BJ (cell line): ENCODE measurements at regions not wholly inside any gene's neighbourhood (a gene's known extent, or its start where the extent isn't known, plus 50 kb on each side); places are given as distances from the start of the nearest gene placed in this dataset.
"Not testable (repeated sequence)": the region's sequence is repeated elsewhere in the genome, so short reads cannot be mapped to it uniquely, and the experiment has no call there.

Experiments used
- CTCF ChIA-PET: fragments of 350-600 bp; formaldehyde crosslinking; extraction: SDS; loops from one replicate; lab custom pipeline; 2021; ENCODE audit warnings: antibody characterized with exemption, inconsistent platforms; lab: Yijun Ruan, JAX
- POLR2A ChIA-PET: fragments of 300-600 bp; sonication (Branson Sonifier 250); formaldehyde crosslinking; extraction: SDS; loops from one replicate; lab custom pipeline; 2021; ENCODE audit warnings: antibody characterized with exemption; lab: Charles Lee
- DNase-seq: peaks from one replicate; pipeline ENCODE4 v3.0.0-alpha.2; 2011; ENCODE audit warnings: low read depth
- H3K27me3 ChIP-seq: 2 replicates; pipeline ENCODE4 v1.6.0; 2011; ENCODE audit warnings: low read length; ENCODE audit not compliant: control insufficient read depth, insufficient read depth
- H3K36me3 ChIP-seq: 2 replicates; pipeline ENCODE4 v1.5.1; 2011; ENCODE audit warnings: low read length; ENCODE audit not compliant: control insufficient read depth, insufficient read depth
- H3K4me3 ChIP-seq: 2 replicates; pipeline ENCODE4 v1.5.1; 2011; ENCODE audit warnings: low read depth, mild to moderate bottlenecking, control low read depth, low read length
- TF ChIP-seq, protein P1 (sequence below): IDR thresholded peaks from 2 replicates; pipeline ENCODE4 v1.5.1; 2011; ENCODE audit warnings: low read depth, mild to moderate bottlenecking, control low read depth, inconsistent platforms, low read length, moderate library complexity; ENCODE audit not compliant: insufficient read depth

- Histone ChIP-seq H3K36me3 (no peaks in the 10 kb centered on the region), H3K27me3 (no peaks in the 10 kb centered on the region), H3K4me3 (no peak overlapping the region)
- DNase-seq = no peak
- ChIA-PET CTCF (no interaction called here), POLR2A (no interaction called here)
- TF ChIP-seq, protein P1, sequence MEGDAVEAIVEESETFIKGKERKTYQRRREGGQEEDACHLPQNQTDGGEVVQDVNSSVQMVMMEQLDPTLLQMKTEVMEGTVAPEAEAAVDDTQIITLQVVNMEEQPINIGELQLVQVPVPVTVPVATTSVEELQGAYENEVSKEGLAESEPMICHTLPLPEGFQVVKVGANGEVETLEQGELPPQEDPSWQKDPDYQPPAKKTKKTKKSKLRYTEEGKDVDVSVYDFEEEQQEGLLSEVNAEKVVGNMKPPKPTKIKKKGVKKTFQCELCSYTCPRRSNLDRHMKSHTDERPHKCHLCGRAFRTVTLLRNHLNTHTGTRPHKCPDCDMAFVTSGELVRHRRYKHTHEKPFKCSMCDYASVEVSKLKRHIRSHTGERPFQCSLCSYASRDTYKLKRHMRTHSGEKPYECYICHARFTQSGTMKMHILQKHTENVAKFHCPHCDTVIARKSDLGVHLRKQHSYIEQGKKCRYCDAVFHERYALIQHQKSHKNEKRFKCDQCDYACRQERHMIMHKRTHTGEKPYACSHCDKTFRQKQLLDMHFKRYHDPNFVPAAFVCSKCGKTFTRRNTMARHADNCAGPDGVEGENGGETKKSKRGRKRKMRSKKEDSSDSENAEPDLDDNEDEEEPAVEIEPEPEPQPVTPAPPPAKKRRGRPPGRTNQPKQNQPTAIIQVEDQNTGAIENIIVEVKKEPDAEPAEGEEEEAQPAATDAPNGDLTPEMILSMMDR = no peak
Measured at GRCh38 chr5:19140276-19140675, 847.7 kb downstream of the CDH18 start.

DNA sequence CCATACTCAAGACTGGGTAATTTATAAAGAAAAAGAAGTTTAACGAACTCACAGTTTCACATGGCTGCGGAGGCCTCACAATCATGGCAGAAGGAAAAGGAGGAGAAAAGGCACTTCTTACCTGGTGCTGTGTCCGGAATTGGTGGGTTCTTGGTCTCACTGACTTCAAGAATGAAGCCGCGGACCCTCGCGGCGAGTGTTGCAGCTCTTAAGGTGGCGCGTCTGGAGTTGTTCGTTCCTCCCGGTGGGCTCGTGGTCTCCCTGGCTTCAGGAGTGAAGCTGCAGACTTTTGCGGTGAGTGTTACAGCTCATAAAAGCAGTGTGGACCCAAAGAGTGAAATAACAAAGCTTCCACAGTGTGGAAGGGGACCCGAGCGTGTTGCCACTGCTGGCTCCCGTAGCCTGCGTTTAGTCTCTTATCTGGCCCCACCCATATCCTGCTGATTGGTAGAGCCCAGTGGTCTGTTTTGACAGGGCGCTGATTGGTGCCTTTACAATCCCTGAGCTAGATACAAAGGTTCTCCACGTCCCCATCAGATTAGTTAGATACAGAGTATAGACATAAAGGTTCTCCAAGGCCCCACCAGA lies 846.0 kb downstream of the CDH18 start:
- POLR2A ChIA-PET, H3K36me3 ChIP-seq, DNase-seq, CTCF ChIA-PET, H3K27me3 ChIP-seq, H3K4me3 ChIP-seq: not testable (repeated sequence)

- CTCF ChIA-PET, DNase-seq, H3K4me3 ChIP-seq, H3K27me3 ChIP-seq, H3K36me3 ChIP-seq, POLR2A ChIA-PET: not testable (repeated sequence)
Measured at GRCh38 chr5:19142713-19143414, 845.1 kb downstream of the CDH18 start.

DNA sequence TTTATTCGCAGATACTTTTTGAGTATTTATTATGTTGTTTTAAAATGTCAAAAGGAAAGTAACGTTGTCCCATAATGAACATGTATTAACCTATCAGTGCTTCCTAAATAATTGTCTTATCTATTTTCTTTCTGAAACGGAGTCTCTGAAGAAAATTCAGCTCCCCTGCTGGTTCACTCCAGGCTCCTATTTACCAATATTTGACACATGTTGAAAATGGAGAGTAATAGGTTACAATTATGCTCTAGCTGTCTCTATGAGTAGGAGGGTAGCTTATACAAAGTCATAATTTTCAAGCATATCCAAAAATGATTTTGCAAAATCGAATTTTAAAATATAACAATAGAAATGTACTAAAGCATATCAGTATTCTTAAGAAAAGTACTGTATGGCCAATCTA lies 844.1 kb downstream of the CDH18 start:
- DNase-seq = no peak
- TF ChIP-seq, protein P1 = no peak
- ChIA-PET POLR2A (no interaction called here), CTCF (no interaction called here)
- H3K27me3 ChIP-seq = no peaks in the 10 kb centered on the region
- H3K4me3 ChIP-seq = no peak overlapping the region
- H3K36me3 ChIP-seq = no peaks in the 10 kb centered on the region

- no peak for DNase-seq
- TF ChIP-seq, protein P1 = no peak
- Histone ChIP-seq H3K4me3 (no peak overlapping the region), H3K36me3 (no peaks in the 10 kb centered on the region), H3K27me3 (no peaks in the 10 kb centered on the region)
- ChIA-PET CTCF (no interaction called here), POLR2A (no interaction called here)
Measured at GRCh38 chr5:19169426-19169825, 818.6 kb downstream of the CDH18 start.

GRCh38 chr5:19172926-19173470 lies 815.0 kb downstream of the CDH18 start:
- CTCF ChIA-PET = no interaction called here
- Histone ChIP-seq H3K36me3 (no peaks in the 10 kb centered on the region), H3K4me3 (no peak overlapping the region), H3K27me3 (no peaks in the 10 kb centered on the region)
- POLR2A ChIA-PET = no interaction called here
- TF ChIP-seq, protein P1 = no peak
- DNase-seq = no peak
